ENCODE measurements at regions not wholly inside any gene's neighbourhood (a gene's known extent, or its start where the extent isn't known, plus 50 kb on each side); places are given as distances from the start of the nearest gene placed in this dataset.

- H2BK120ac ChIP-seq (replicated peaks; ENCODE audit: low read depth, low read length) = no peak overlapping the region
These were observed 968.7 kb upstream of the SLC10A2 start for GRCh38 chr13:104034891-104035290.

More at GRCh38 chr13:104034891-104035290, 968.7 kb upstream of the SLC10A2 start:
- H3K23me2 ChIP-seq (ENCODE audit: low read depth, low read length) = no peaks in the 10 kb centered on the region
- H2BK15ac ChIP-seq (ENCODE audit: low read length) = no peak overlapping the region
- no peak overlapping the region for H2BK5ac ChIP-seq (ENCODE audit: low read depth, low read length)
- no peaks in the 10 kb centered on the region for H3K4me1 ChIP-seq (replicated peaks in 1 of 4; ENCODE audit: control insufficient read depth in 3 of 4, insufficient read depth in 4 of 4, low read length in 3 of 4)
- no peak overlapping the region for H3K4ac ChIP-seq (replicated peaks; ENCODE audit: insufficient read length, low read depth, low read length)
- 0 out of 2 replicates have a peak overlapping the region, but pooled peaks have one; percentile 38 for H2AFZ ChIP-seq (ENCODE audit: low read length)
- H3K18ac ChIP-seq (ENCODE audit: extremely low read depth, low read length) = no peak overlapping the region
- no peaks in the 10 kb centered on the region for H4K20me1 ChIP-seq (replicated peaks in 1 of 2; ENCODE audit: control insufficient read depth in 1 of 2, insufficient read depth in 2 of 2, low read length in 2 of 2)
- 96% methylated on average over 2 of the region's 2 CpGs; no CpG with 5 or more reads in 1 of the 2 experiments for WGBS, 2 experiments (ENCODE audit: extremely low coverage in 1 of 2, insufficient coverage in 1 of 2, insufficient read length in 1 of 2, insufficient replicate concordance in 2 of 2, low coverage in 1 of 2, low lambda C conversion rate in 2 of 2, missing lambda C conversion rate in 1 of 2)
- FAIRE-seq (no peak), DNase-seq (ENCODE audit: low read depth in 1 of 2, low spot score in 2 of 2) (no peak)
- H3K36me3 ChIP-seq (ENCODE audit: control insufficient read depth in 2 of 4, insufficient read depth in 4 of 4, low read length in 3 of 4) = no peaks in the 10 kb centered on the region
- H2AK5ac ChIP-seq (ENCODE audit: low read depth, low read length) = no peak overlapping the region
- no peak overlapping the region for H3K27ac ChIP-seq (ENCODE audit: low read depth, low read length)
- TF ChIP-seq CHD2 (IDR thresholded peaks at IDR 0.05; ENCODE audit: low read length) (no peak), MAX (IDR thresholded peaks at IDR 0.05) (no peak), TEAD4 (IDR thresholded peaks at IDR 0.05; ENCODE audit: low read depth, low read length) (no peak), EZH2 (IDR thresholded peaks at IDR 0.05; ENCODE audit: low read depth, low read length, severe bottlenecking) (no peak)
- no peak overlapping the region for H4K8ac ChIP-seq (ENCODE audit: extremely low read depth, insufficient read depth, low read length)
- peaks cover 0 to 2% of the 10 kb centered on the region in 2 experiments; a peak in 1 of 4 replicates for H3K9me3 ChIP-seq (ENCODE audit: insufficient read depth in 2 of 2, low read depth in 1 of 2, low read length in 1 of 2)
- no peaks in the 10 kb centered on the region for H3K79me2 ChIP-seq (ENCODE audit: control insufficient read depth in 1 of 2, insufficient read depth in 2 of 2, low read length in 2 of 2)
- no peaks in the 10 kb centered on the region for H3K27me3 ChIP-seq (replicated peaks in 1 of 4; ENCODE audit: control insufficient read depth in 3 of 4, extremely low read depth in 1 of 4, insufficient read depth in 3 of 4, low read length in 3 of 4)
- H3K4me2 ChIP-seq (ENCODE audit: insufficient read depth in 1 of 2, low read depth in 2 of 2, low read length in 2 of 2) = no peak overlapping the region
- ChIA-PET CTCF (ENCODE audit: partially characterized antibody) (interaction anchor here (2.2 kb wide), 1 partner anchor 9 kb away, joined by 11 read pairs; no protein-coding TSS in a partner anchor), POLR2A (ENCODE audit: partially characterized antibody) (no interaction called here)
- no peak overlapping the region for H3K56ac ChIP-seq (replicated peaks; ENCODE audit: insufficient read length, low read depth, low read length)
- no peak overlapping the region for H3K14ac ChIP-seq (ENCODE audit: insufficient read length)
- no peak overlapping the region for H3K23ac ChIP-seq (ENCODE audit: insufficient read length)
- H3K4me3 ChIP-seq (ENCODE audit: extremely low read depth in 1 of 4, insufficient read depth in 2 of 4, low read depth in 3 of 4, low read length in 4 of 4) = no peak overlapping the region
- no peak overlapping the region for H4K5ac ChIP-seq (ENCODE audit: insufficient read length, low read depth, low read length)
- H3K79me1 ChIP-seq (ENCODE audit: low read depth, low read length) = no peaks in the 10 kb centered on the region
- no peak overlapping the region for H4K91ac ChIP-seq (replicated peaks; ENCODE audit: insufficient read length, low read length)
- H2BK20ac ChIP-seq (ENCODE audit: low read length) = no peak overlapping the region
- H2BK12ac ChIP-seq (ENCODE audit: low read depth, low read length) = no peak overlapping the region
- no peak overlapping the region for H3K9ac ChIP-seq (replicated peaks in 1 of 4; ENCODE audit: extremely low read depth in 1 of 4, low read depth in 3 of 4, low read length in 3 of 4)
